GM23338 (cell line): ENCODE measurements at regions not wholly inside any gene's neighbourhood (a gene's known extent, or its start where the extent isn't known, plus 50 kb on each side); places are given as distances from the start of the nearest gene placed in this dataset.

Experiments
- ATAC-seq: fragments of 200-7000 bp; cut with Tn5 transposase; 3 replicates; pipeline ENCODE4 v1.9.1; 2020
- DNase-seq: peaks from one replicate; pipeline ENCODE4 v3.0.0-alpha.2; 2015; ENCODE audit warnings: low spot score
- H2AFZ ChIP-seq: fragments of 200-600 bp; sonication (generic); 2 replicates; pipeline ENCODE4 v1.8.0; 2016; ENCODE audit warnings: antibody characterized with exemption, mild to moderate bottlenecking, moderate library complexity
- H3F3A ChIP-seq: fragments of 200-600 bp; sonication (generic); replicated peaks from 2 replicates; pipeline ENCODE4 v1.8.0; 2017; ENCODE audit warnings: antibody characterized with exemption, mixed run types, low read depth
- H3K27ac ChIP-seq: fragments of 200-600 bp; sonication (generic); 2 replicates; pipeline ENCODE4 v1.6.1; 2016; ENCODE audit warnings: low read depth
- H3K27me3 ChIP-seq: fragments of 200-600 bp; sonication (generic); 2 replicates; pipeline ENCODE4 v1.8.0; 2016; ENCODE audit warnings: mild to moderate bottlenecking, mixed run types, moderate library complexity; ENCODE audit not compliant: insufficient read depth
- H3K36me3 ChIP-seq: fragments of 200-600 bp; sonication (generic); 2 replicates; pipeline ENCODE4 v1.8.0; 2016; ENCODE audit warnings: mild to moderate bottlenecking; ENCODE audit not compliant: insufficient read depth
- H3K4me1 ChIP-seq: fragments of 200-600 bp; sonication (generic); 2 replicates; pipeline ENCODE4 v1.8.0; 2016; ENCODE audit warnings: mild to moderate bottlenecking, moderate library complexity; ENCODE audit not compliant: insufficient read depth
- H3K4me2 ChIP-seq: fragments of 200-600 bp; sonication (generic); 2 replicates; pipeline ENCODE4 v1.7.1; 2017; ENCODE audit warnings: mixed run types
- H3K4me3 ChIP-seq: fragments of 200-600 bp; sonication (generic); 2 replicates; pipeline ENCODE4 v1.6.1; 2016; ENCODE audit warnings: mixed run types
- H3K79me2 ChIP-seq: fragments of 200-600 bp; sonication (generic); replicated peaks from 2 replicates; pipeline ENCODE4 v1.8.0; 2017; ENCODE audit warnings: mild to moderate bottlenecking; ENCODE audit not compliant: insufficient read depth
- H3K9me2 ChIP-seq: fragments of 200-600 bp; sonication (generic); 2 replicates; pipeline ENCODE4 v1.8.0; 2017; ENCODE audit not compliant: insufficient read depth
- H4K20me1 ChIP-seq: fragments of 200-600 bp; sonication (generic); replicated peaks from 2 replicates; pipeline ENCODE4 v1.8.0; 2017; ENCODE audit warnings: mild to moderate bottlenecking; ENCODE audit not compliant: insufficient read depth
- H3K27ac Mint-ChIP-seq: 2 replicates; pipeline ENCODE4 v1.8.0; 2020; ENCODE audit warnings: inconsistent platforms, mild to moderate bottlenecking, moderate library complexity, mixed read lengths
- H3K27me3 Mint-ChIP-seq: 3 replicates; pipeline ENCODE4 v1.8.0; 2022; ENCODE audit warnings: low read depth, mild to moderate bottlenecking, moderate library complexity, mixed read lengths, inconsistent platforms; ENCODE audit not compliant: insufficient read depth, poor library complexity
- H3K36me3 Mint-ChIP-seq: 3 replicates; pipeline ENCODE4 v1.8.0; 2021; ENCODE audit warnings: low read depth, mild to moderate bottlenecking, inconsistent platforms, moderate library complexity, mixed read lengths
- H3K4me1 Mint-ChIP-seq: 3 replicates; pipeline ENCODE4 v1.8.0; 2020; ENCODE audit warnings: mild to moderate bottlenecking, inconsistent platforms, mixed read lengths
- H3K4me3 Mint-ChIP-seq: 3 replicates; pipeline ENCODE4 v1.8.0; 2021; ENCODE audit warnings: moderate library complexity, mild to moderate bottlenecking, inconsistent platforms, mixed read lengths
- H3K9me3 Mint-ChIP-seq: 3 replicates; pipeline ENCODE4 v1.8.0; 2020; ENCODE audit warnings: moderate library complexity, mild to moderate bottlenecking, inconsistent platforms, mixed read lengths
- JUNB ChIP-seq: IDR thresholded peaks from one replicate; pipeline ENCODE4 v1.6.1; 2016; ENCODE audit warnings: antibody characterized with exemption; ENCODE audit not compliant: unreplicated experiment
- STAT1 ChIP-seq: IDR thresholded peaks from one replicate; pipeline ENCODE4 v1.6.1; 2016; ENCODE audit warnings: antibody characterized with exemption; ENCODE audit not compliant: unreplicated experiment
- TF ChIP-seq, protein P1 (sequence below): fragments of 250-450 bp; sonication (Bioruptor Pico); IDR thresholded peaks from 2 replicates; pipeline ENCODE4 v1.5.0; 2020; ENCODE audit warnings: mild to moderate bottlenecking, moderate library complexity
- TF ChIP-seq, protein P2 (sequence below), 2 experiments: fragments of 200-600 bp in 1 of 2; sonication (generic) in 1 of 2; conservative IDR thresholded peaks; 2 replicates each; pipeline versions ENCODE4 v1.5.1 to v1.6.1; 2016 to 2017; ENCODE audit warnings: antibody characterized with exemption in 2 of 2, low read depth in 2 of 2, mild to moderate bottlenecking in 2 of 2, moderate library complexity in 1 of 2

GRCh38 chr5:124104821-124105220 is 592.8 kb downstream of the CSNK1G3 start (continued):
- TF ChIP-seq, protein P1, sequence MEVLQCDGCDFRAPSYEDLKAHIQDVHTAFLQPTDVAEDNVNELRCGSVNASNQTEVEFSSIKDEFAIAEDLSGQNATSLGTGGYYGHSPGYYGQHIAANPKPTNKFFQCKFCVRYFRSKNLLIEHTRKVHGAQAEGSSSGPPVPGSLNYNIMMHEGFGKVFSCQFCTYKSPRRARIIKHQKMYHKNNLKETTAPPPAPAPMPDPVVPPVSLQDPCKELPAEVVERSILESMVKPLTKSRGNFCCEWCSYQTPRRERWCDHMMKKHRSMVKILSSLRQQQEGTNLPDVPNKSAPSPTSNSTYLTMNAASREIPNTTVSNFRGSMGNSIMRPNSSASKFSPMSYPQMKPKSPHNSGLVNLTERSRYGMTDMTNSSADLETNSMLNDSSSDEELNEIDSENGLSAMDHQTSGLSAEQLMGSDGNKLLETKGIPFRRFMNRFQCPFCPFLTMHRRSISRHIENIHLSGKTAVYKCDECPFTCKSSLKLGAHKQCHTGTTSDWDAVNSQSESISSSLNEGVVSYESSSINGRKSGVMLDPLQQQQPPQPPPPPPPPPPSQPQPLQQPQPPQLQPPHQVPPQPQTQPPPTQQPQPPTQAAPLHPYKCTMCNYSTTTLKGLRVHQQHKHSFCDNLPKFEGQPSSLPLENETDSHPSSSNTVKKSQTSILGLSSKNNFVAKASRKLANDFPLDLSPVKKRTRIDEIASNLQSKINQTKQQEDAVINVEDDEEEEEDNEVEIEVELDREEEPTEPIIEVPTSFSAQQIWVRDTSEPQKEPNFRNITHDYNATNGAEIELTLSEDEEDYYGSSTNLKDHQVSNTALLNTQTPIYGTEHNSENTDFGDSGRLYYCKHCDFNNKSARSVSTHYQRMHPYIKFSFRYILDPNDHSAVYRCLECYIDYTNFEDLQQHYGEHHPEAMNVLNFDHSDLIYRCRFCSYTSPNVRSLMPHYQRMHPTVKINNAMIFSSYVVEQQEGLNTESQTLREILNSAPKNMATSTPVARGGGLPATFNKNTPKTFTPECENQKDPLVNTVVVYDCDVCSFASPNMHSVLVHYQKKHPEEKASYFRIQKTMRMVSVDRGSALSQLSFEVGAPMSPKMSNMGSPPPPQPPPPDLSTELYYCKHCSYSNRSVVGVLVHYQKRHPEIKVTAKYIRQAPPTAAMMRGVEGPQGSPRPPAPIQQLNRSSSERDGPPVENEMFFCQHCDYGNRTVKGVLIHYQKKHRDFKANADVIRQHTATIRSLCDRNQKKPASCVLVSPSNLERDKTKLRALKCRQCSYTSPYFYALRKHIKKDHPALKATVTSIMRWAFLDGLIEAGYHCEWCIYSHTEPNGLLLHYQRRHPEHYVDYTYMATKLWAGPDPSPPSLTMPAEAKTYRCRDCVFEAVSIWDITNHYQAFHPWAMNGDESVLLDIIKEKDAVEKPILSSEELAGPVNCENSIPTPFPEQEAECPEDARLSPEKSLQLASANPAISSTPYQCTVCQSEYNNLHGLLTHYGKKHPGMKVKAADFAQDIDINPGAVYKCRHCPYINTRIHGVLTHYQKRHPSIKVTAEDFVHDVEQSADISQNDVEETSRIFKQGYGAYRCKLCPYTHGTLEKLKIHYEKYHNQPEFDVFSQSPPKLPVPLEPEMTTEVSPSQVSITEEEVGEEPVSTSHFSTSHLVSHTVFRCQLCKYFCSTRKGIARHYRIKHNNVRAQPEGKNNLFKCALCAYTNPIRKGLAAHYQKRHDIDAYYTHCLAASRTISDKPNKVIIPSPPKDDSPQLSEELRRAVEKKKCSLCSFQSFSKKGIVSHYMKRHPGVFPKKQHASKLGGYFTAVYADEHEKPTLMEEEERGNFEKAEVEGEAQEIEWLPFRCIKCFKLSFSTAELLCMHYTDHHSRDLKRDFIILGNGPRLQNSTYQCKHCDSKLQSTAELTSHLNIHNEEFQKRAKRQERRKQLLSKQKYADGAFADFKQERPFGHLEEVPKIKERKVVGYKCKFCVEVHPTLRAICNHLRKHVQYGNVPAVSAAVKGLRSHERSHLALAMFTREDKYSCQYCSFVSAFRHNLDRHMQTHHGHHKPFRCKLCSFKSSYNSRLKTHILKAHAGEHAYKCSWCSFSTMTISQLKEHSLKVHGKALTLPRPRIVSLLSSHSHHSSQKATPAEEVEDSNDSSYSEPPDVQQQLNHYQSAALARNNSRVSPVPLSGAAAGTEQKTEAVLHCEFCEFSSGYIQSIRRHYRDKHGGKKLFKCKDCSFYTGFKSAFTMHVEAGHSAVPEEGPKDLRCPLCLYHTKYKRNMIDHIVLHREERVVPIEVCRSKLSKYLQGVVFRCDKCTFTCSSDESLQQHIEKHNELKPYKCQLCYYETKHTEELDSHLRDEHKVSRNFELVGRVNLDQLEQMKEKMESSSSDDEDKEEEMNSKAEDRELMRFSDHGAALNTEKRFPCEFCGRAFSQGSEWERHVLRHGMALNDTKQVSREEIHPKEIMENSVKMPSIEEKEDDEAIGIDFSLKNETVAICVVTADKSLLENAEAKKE (CRISPR knock-in tag), result no peak

- no peak overlapping the region for H3K4me3 Mint-ChIP-seq
- no peaks in the 10 kb centered on the region for H3F3A ChIP-seq
- ATAC-seq, result no peak
- no peaks in the 10 kb centered on the region for H3K9me3 Mint-ChIP-seq
- H3K27ac Mint-ChIP-seq, result no peak overlapping the region
- no peaks in the 10 kb centered on the region for H3K4me1 ChIP-seq
- no peak overlapping the region for H3K27ac ChIP-seq
- no peaks in the 10 kb centered on the region for H3K79me2 ChIP-seq
- H4K20me1 ChIP-seq, result no peaks in the 10 kb centered on the region
- no peaks in the 10 kb centered on the region for H3K36me3 ChIP-seq
- H3K4me2 ChIP-seq, result no peak overlapping the region
- no peak overlapping the region for H3K4me3 ChIP-seq
- no peaks in the 10 kb centered on the region for H3K4me1 Mint-ChIP-seq
- peak overlapping the region; percentile 19; the same call in 1 of the 2 replicates for H2AFZ ChIP-seq
- no peaks in the 10 kb centered on the region for H3K27me3 Mint-ChIP-seq
- TF ChIP-seq, protein P2, sequence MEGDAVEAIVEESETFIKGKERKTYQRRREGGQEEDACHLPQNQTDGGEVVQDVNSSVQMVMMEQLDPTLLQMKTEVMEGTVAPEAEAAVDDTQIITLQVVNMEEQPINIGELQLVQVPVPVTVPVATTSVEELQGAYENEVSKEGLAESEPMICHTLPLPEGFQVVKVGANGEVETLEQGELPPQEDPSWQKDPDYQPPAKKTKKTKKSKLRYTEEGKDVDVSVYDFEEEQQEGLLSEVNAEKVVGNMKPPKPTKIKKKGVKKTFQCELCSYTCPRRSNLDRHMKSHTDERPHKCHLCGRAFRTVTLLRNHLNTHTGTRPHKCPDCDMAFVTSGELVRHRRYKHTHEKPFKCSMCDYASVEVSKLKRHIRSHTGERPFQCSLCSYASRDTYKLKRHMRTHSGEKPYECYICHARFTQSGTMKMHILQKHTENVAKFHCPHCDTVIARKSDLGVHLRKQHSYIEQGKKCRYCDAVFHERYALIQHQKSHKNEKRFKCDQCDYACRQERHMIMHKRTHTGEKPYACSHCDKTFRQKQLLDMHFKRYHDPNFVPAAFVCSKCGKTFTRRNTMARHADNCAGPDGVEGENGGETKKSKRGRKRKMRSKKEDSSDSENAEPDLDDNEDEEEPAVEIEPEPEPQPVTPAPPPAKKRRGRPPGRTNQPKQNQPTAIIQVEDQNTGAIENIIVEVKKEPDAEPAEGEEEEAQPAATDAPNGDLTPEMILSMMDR (conservative IDR thresholded peaks at IDR 0.05; ENCODE audit: low read depth in 2 of 2), result no peak
- TF ChIP-seq STAT1 (no peak), JUNB (no peak)
- no peak for DNase-seq
- H3K36me3 Mint-ChIP-seq, result no peaks in the 10 kb centered on the region
- H3K27me3 ChIP-seq, result no peaks in the 10 kb centered on the region
- H3K9me2 ChIP-seq, result peaks cover 7% of the 10 kb centered on the region; the same call in 1 of the 2 replicates
Observed at GRCh38 chr5:124104344-124104743, 592.4 kb downstream of the CSNK1G3 start.
